Karpas-422 (cell line): ENCODE measurements at regions not wholly inside any gene's neighbourhood (a gene's known extent, or its start where the extent isn't known, plus 50 kb on each side); places are given as distances from the start of the nearest gene placed in this dataset.

Source experiments
- DNase-seq: peaks from one replicate; pipeline ENCODE4 v3.0.0-alpha.2; 2015
- H2AFZ ChIP-seq: fragments of 200-600 bp; sonication (generic); 2 replicates; pipeline ENCODE4 v1.6.1; 2014; ENCODE audit warnings: antibody characterized with exemption, low read length, mixed read lengths
- H3K27ac ChIP-seq: fragments of 200-600 bp; sonication (generic); 2 replicates; pipeline ENCODE4 v1.5.1; 2014; ENCODE audit warnings: mild to moderate bottlenecking, low read length, moderate library complexity
- H3K27me3 ChIP-seq: fragments of 200-600 bp; sonication (generic); 2 replicates; pipeline ENCODE4 v1.6.1; 2014; ENCODE audit warnings: low read length, mixed read lengths
- H3K36me3 ChIP-seq: fragments of 200-600 bp; sonication (generic); 2 replicates; pipeline ENCODE4 v1.6.1; 2014; ENCODE audit warnings: low read length, mixed read lengths; ENCODE audit not compliant: insufficient read depth
- H3K4me1 ChIP-seq: fragments of 200-600 bp; sonication (generic); 2 replicates; pipeline ENCODE4 v1.6.1; 2014; ENCODE audit warnings: mild to moderate bottlenecking, low read length, mixed read lengths
- H3K4me2 ChIP-seq: fragments of 200-600 bp; sonication (generic); 2 replicates; pipeline ENCODE4 v1.6.1; 2014; ENCODE audit warnings: low read length, low read depth, mild to moderate bottlenecking; ENCODE audit not compliant: poor library complexity, severe bottlenecking
- H3K4me3 ChIP-seq: fragments of 200-600 bp; sonication (generic); 2 replicates; pipeline ENCODE4 v1.5.1; 2014; ENCODE audit warnings: mild to moderate bottlenecking, antibody characterized with exemption, low read length, mixed read lengths
- H3K79me2 ChIP-seq: fragments of 200-600 bp; sonication (generic); 2 replicates; pipeline ENCODE4 v1.6.1; 2014; ENCODE audit warnings: mild to moderate bottlenecking, low read length, mixed read lengths
- H3K9ac ChIP-seq: fragments of 200-600 bp; sonication (generic); 2 replicates; pipeline ENCODE4 v1.6.0; 2014; ENCODE audit warnings: low read length
- H3K9me2 ChIP-seq: fragments of 200-600 bp; sonication (generic), shearing (Covaris generic); replicated peaks from 2 replicates; pipeline ENCODE4 v1.6.0; 2014; ENCODE audit warnings: mild to moderate bottlenecking, low read length, moderate library complexity; ENCODE audit not compliant: insufficient read depth
- H3K9me3 ChIP-seq: fragments of 300-700, 200-600 bp; sonication (generic); 2 replicates; pipeline ENCODE4 v1.6.1; 2014; ENCODE audit warnings: low read length, mixed read lengths
- H4K20me1 ChIP-seq: fragments of 200-600 bp; sonication (generic); 2 replicates; pipeline ENCODE4 v1.6.1; 2014; ENCODE audit warnings: mild to moderate bottlenecking, antibody characterized with exemption, low read length, low read depth; ENCODE audit not compliant: insufficient read depth

- H3K9me2 ChIP-seq, result no peaks in the 10 kb centered on the region
- H3K27me3 ChIP-seq, result no peaks in the 10 kb centered on the region
- H4K20me1 ChIP-seq, result no peaks in the 10 kb centered on the region
- no peak overlapping the region for H2AFZ ChIP-seq
- no peaks in the 10 kb centered on the region for H3K36me3 ChIP-seq
- DNase-seq, result no peak
- no peaks in the 10 kb centered on the region for H3K4me1 ChIP-seq
- peaks cover 23% of the 10 kb centered on the region; the same call in 1 of the 2 replicates for H3K9me3 ChIP-seq
- no peak overlapping the region for H3K4me2 ChIP-seq
- H3K4me3 ChIP-seq, result no peak overlapping the region
- no peak overlapping the region for H3K27ac ChIP-seq
- no peak overlapping the region for H3K9ac ChIP-seq
- no peaks in the 10 kb centered on the region for H3K79me2 ChIP-seq
Measured at GRCh38 chr3:162285259-162285658, 788.7 kb downstream of the OTOL1 start.

GRCh38 chr3:162287600-162287999 lies 791.0 kb downstream of the OTOL1 start:
- H3K27me3 ChIP-seq, result no peaks in the 10 kb centered on the region

GRCh38 chr3:162292409-162292808 lies 795.8 kb downstream of the OTOL1 start:
- H3K4me2 ChIP-seq, result no peak overlapping the region
- peaks cover 26% of the 10 kb centered on the region for H3K9me3 ChIP-seq
- H3K9ac ChIP-seq, result no peak overlapping the region
- H2AFZ ChIP-seq, result no peak overlapping the region
- no peaks in the 10 kb centered on the region for H3K36me3 ChIP-seq
- no peaks in the 10 kb centered on the region for H3K4me1 ChIP-seq
- H3K27me3 ChIP-seq, result no peaks in the 10 kb centered on the region
- H3K4me3 ChIP-seq, result no peak overlapping the region
- no peaks in the 10 kb centered on the region for H3K9me2 ChIP-seq
- H4K20me1 ChIP-seq, result no peaks in the 10 kb centered on the region
- H3K79me2 ChIP-seq, result no peaks in the 10 kb centered on the region
- no peak for DNase-seq
- H3K27ac ChIP-seq, result no peak overlapping the region

More at GRCh38 chr3:162287600-162287999, 791.0 kb downstream of the OTOL1 start:
- H3K27ac ChIP-seq, result no peak overlapping the region
- no peaks in the 10 kb centered on the region for H3K36me3 ChIP-seq
- H3K4me3 ChIP-seq, result no peak overlapping the region
- H4K20me1 ChIP-seq, result no peaks in the 10 kb centered on the region
- no peak overlapping the region for H2AFZ ChIP-seq
- no peaks in the 10 kb centered on the region for H3K4me1 ChIP-seq
- DNase-seq, result no peak
- H3K9ac ChIP-seq, result no peak overlapping the region
- peaks cover 19% of the 10 kb centered on the region for H3K9me3 ChIP-seq
- no peaks in the 10 kb centered on the region for H3K9me2 ChIP-seq
- H3K79me2 ChIP-seq, result no peaks in the 10 kb centered on the region
- no peak overlapping the region for H3K4me2 ChIP-seq

GRCh38 chr3:162295323-162295983 lies 798.8 kb downstream of the OTOL1 start:
- no peaks in the 10 kb centered on the region for H3K9me2 ChIP-seq
- H3K27me3 ChIP-seq, result no peaks in the 10 kb centered on the region
- no peak overlapping the region for H3K27ac ChIP-seq
- no peaks in the 10 kb centered on the region for H3K79me2 ChIP-seq
- H3K4me1 ChIP-seq, result no peaks in the 10 kb centered on the region
- H3K4me2 ChIP-seq, result no peak overlapping the region
- DNase-seq, result no peak
- H3K9ac ChIP-seq, result no peak overlapping the region
- H3K36me3 ChIP-seq, result no peaks in the 10 kb centered on the region
- peaks cover 27% of the 10 kb centered on the region for H3K9me3 ChIP-seq
- no peaks in the 10 kb centered on the region for H4K20me1 ChIP-seq
- no peak overlapping the region for H3K4me3 ChIP-seq
- H2AFZ ChIP-seq, result no peak overlapping the region

GRCh38 chr3:162302983-162303624 lies 806.5 kb downstream of the OTOL1 start:
- H3K4me1 ChIP-seq, result no peaks in the 10 kb centered on the region
- H3K79me2 ChIP-seq, result no peaks in the 10 kb centered on the region
- no peak for DNase-seq
- no peak overlapping the region for H2AFZ ChIP-seq
- no peaks in the 10 kb centered on the region for H4K20me1 ChIP-seq
- no peak overlapping the region for H3K9ac ChIP-seq
- peaks cover 20% of the 10 kb centered on the region for H3K9me3 ChIP-seq
- H3K27me3 ChIP-seq, result no peaks in the 10 kb centered on the region
- H3K4me3 ChIP-seq, result no peak overlapping the region
- no peak overlapping the region for H3K27ac ChIP-seq
- H3K36me3 ChIP-seq, result no peaks in the 10 kb centered on the region
- no peak overlapping the region for H3K4me2 ChIP-seq
- no peaks in the 10 kb centered on the region; the same call in 1 of the 2 replicates for H3K9me2 ChIP-seq

- no peak for DNase-seq
- no peak overlapping the region for H2AFZ ChIP-seq
- H3K79me2 ChIP-seq, result no peaks in the 10 kb centered on the region
- no peaks in the 10 kb centered on the region for H3K27me3 ChIP-seq
- H4K20me1 ChIP-seq, result no peaks in the 10 kb centered on the region
- no peaks in the 10 kb centered on the region for H3K36me3 ChIP-seq
- H3K9me3 ChIP-seq, result peaks cover 24% of the 10 kb centered on the region
- H3K27ac ChIP-seq, result no peak overlapping the region
- no peaks in the 10 kb centered on the region for H3K9me2 ChIP-seq
- no peaks in the 10 kb centered on the region for H3K4me1 ChIP-seq
- no peak overlapping the region for H3K9ac ChIP-seq
- no peak overlapping the region for H3K4me2 ChIP-seq
- no peak overlapping the region for H3K4me3 ChIP-seq
Measured at GRCh38 chr3:162317046-162317445, 820.4 kb downstream of the OTOL1 start.

GRCh38 chr3:162328649-162329048 lies 832.0 kb downstream of the OTOL1 start:
- Histone ChIP-seq H3K4me2 (no peak overlapping the region), H3K9me3 (peaks cover 14% of the 10 kb centered on the region), H3K9ac (no peak overlapping the region), H3K9me2 (no peaks in the 10 kb centered on the region), H3K36me3 (no peaks in the 10 kb centered on the region), H3K27me3 (no peaks in the 10 kb centered on the region), H3K4me1 (no peaks in the 10 kb centered on the region), H3K79me2 (no peaks in the 10 kb centered on the region), H2AFZ (no peak overlapping the region), H3K4me3 (no peak overlapping the region), H3K27ac (no peak overlapping the region), H4K20me1 (no peaks in the 10 kb centered on the region)
- DNase-seq, result no peak

- Histone ChIP-seq H3K9me3 (peaks cover 14% of the 10 kb centered on the region), H3K36me3 (no peaks in the 10 kb centered on the region), H2AFZ (no peak overlapping the region), H3K9ac (no peak overlapping the region), H4K20me1 (no peaks in the 10 kb centered on the region), H3K9me2 (no peaks in the 10 kb centered on the region), H3K27ac (no peak overlapping the region), H3K79me2 (no peaks in the 10 kb centered on the region), H3K4me1 (no peaks in the 10 kb centered on the region), H3K4me2 (no peak overlapping the region), H3K4me3 (no peak overlapping the region), H3K27me3 (no peaks in the 10 kb centered on the region)
- no peak for DNase-seq
Measured at GRCh38 chr3:162329514-162329913, 832.9 kb downstream of the OTOL1 start.
